HG03025 (cell line): ENCODE measurements at regions not wholly inside any gene's neighbourhood (a gene's known extent, or its start where the extent isn't known, plus 50 kb on each side); places are given as distances from the start of the nearest gene placed in this dataset.

Source experiments
- ATAC-seq: cut with Tn5 transposase; IDR thresholded peaks from one replicate; pipeline ENCODE4 v1.9.1; 2021; ENCODE audit warnings: mild to moderate bottlenecking, moderate library complexity; ENCODE audit not compliant: unreplicated experiment, low FRiP score

DNA sequence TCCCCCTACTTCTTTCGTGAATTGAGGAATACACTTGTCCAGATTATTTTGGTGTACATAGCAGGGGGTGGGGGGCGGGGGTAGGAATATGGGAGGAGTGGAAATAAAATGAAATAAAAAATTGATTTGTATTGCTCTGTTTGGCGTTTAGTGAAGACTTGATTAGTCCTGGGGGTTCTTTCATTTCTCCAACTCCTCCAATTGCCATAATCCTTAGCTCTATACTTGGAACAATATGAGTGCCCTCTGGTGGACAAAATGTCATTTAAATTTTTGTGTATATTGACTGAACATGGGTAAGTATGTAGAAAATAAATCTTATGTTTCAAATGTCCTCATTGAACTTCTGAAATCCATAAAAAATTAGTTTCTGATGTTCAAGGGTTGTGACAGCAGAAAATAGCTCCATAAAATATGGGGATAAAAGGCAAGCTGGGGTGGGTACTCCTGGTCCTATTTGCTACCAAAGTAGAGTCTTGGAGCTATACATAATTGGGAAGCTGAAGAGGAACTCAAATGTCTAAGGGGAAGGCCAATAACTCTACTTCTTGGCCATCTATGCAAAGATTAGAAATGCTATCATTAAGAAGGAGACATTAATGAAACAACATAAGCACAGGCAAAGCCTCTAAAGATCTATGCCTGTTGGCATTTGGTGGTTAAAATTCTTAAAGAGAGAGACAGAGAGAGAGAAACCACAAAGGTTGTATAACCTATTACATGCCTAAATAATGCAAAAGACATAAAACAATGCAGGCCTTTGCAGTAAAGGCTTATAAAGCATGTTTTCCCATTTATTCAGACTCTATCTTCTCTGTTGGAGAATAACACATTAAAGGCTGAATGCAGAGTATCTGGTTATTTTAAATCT is 421.6 kb downstream of the METTL15 start:
- ATAC-seq = no peak

DNA sequence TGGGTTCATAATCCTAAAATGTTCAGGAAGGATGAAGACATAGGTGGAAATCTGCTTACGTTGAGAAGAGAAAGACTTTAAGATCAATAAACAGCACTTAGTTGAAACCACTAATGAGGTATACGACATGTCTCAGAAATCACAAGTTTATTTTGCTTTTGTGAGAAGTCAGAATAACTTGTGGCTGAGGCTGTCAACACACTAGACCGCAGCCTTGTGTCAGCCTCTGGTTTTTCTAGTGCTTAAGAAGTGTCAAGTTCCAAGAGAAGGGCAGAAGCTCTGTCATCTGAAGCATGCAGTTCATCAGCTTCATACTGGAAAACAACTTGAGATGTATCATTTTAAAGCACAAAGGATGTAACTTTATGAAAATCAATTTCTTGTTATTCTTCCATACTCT is 420.9 kb downstream of the METTL15 start:
- no peak for ATAC-seq

DNA sequence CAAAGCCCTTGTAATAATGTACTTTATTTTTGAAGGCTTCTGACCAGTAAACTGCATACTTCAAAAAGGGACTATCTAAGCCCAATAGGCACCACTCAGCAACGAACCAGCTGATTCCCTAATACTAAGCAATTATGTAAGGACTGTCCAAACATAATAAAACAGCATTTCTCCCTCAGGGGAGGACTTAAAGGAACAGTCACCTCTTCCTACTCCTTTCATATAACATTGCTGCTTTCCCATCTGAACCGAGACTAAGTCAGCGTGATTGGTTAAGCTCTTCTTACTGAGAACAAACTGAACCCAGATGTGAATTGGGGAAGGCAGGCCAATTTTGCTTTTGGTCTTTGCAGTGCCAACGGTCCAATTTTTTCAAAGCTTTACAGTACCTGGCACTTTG is 420.0 kb downstream of the METTL15 start:
- no peak for ATAC-seq

DNA sequence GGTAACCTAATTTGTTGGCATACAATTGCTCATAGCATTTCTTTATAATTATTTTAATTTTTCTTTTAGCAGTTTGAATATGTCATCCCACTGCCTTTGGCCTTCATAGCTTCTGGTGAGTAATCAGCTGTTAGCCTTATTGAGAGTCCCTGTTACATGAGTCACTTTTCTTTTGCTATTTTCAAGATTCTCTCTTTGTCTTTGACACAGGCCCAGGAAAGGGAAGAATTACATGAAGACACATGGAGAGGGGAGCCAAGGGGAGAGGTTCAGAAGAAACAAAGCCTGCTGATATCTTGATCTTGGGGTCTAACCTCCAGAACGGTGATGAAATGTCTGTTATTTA is 418.2 kb downstream of the METTL15 start:
- ATAC-seq = no peak

DNA sequence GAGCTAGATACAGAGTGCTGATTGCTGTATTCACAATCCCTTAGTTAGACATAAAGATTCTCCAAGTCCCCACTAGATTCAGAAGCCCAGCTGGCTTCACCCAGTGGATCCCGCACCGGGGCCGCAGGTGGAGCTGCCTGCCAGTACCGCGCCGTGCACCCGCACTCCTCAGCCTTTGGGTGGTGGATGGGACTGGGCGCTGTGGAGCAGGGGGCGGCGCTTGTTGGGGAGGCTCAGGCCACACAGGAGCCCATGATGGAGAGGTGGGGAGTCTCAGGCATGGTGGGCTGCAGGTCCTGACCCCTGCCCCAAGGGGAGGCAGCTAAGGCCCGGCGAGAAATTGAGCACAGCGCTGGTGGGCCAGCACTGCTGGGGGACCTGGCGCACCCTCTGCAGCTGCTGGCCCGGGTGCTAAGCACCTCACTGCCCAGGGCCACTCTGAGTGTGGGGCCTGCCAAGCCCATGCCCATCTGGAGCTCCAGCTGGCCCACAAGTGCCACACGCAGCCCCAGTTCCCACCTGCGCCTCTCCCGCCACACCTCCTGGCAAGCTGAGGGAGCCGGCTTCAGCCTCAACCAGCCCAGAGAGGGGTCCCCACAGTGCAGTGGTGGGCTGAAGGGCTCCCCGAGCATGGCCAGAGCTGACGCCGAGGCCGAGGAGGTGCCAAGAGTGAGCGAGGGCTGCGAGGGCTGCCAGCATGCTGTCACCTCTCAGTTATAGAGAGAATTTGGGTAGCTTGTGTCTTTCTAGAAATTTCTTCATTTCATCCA is 417.6 kb downstream of the METTL15 start:
- no peak for ATAC-seq

DNA sequence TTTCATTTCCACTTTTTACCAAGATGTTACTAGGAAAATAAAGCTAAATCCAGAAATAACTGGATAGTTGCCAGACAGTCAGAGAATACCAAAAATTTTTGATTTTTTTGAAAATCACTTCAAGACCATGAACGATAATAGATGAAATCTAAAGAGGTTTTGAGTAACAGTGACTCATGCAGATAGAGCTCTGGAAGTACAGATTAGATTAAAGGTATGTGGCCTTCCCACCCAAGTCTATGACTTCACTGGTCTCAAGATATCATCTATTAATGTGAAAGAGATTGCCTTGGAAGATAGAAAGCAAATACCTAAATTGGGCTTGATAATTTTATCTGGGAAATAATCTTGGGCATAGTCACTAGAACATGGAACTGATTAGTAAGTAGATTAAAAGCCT is 415.9 kb downstream of the METTL15 start:
- no peak for ATAC-seq

DNA sequence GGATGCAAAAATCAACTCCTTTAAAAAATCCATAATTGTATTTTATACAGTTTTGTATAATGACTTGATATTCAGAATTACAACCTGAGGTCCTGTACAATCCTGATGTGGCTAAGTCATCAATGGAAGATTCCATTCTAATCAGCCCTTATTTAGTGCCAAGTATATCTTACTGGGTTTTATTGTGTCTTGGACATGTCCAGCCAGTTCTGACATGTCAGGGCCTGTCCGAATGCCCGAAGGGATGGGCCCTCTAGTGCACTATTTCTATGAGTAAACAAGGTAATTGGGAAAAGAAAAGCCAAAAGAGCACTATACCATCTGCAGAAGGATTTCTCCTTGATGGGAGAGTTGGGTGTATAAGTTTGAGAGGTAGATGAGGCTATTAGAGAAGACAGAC is 412.9 kb downstream of the METTL15 start:
- no peak for ATAC-seq

DNA sequence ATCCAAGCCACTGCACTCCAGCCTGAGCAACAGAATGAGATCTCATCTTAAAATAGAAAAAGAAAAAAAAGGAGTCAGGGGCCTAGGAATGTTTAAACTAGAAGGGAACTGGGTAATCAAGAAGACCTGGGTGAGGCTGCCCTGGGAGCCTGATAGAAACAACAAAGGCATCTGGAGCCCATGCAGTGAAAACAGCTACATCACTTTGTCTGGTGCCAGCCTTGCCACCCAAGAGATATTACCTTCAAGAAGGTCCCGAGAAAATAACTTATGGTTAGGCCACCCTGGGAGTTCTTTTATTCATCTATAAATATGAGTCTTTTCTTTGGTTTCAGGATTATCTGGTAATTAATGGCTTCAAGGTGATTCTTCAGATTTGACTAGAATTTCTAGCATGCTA is 412.1 kb downstream of the METTL15 start:
- no peak for ATAC-seq

DNA sequence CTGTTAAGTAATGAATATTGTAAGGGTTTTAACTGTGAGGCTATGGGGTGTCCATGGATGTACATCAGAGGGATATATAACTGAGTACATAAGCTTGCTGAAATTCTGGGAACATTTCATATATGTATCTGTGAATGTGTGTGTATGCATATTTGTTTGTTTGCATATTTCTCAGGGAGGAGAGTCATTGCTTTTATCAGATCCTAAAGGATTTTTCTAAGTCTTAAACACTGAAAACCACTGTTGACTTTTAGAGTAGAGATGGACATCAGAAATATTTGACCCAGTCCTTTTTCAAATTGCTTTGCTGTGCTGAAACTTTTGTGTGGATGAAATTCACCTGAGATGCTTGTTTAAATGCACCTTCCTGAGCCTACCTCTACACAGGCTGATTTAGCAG is 410.6 kb downstream of the METTL15 start:
- ATAC-seq = no peak

DNA sequence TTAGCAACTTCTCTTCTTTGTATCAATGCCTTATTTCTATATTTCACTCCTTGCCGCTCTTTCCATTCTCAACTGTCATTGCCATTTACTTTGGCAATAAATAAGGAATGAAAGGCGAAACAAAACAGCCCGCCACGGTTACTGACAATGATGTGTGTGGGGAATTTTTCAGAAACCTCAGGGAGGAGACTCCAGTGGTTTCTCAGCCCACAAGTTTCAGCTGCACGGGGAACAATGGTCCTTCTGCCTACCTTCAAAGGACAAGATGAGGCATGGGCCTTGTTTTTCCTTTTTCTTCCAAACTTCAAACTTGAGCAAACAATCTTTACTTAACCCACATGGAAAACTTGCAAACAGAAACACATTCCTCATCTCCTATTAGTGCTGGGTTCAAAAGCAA is 409.4 kb downstream of the METTL15 start:
- no peak for ATAC-seq

DNA sequence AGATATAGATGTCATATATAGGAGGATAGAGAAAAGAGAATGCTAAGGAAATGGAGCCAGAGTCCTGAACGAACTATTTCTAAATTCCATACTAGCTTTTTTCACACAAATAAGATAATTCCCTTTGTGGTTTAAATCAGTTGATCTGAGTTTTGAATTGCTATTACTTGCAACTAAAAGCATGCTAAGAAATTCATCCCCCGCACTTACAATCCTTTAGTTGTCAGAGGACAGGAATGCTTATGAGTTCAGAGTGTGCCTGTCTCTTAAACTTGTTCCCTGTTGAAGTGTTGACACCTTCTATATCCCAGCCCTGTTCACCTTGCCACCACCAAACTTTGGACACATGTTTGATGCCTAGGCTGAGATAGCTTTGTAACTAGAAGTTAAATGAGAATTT is 406.2 kb downstream of the METTL15 start:
- no peak for ATAC-seq

DNA sequence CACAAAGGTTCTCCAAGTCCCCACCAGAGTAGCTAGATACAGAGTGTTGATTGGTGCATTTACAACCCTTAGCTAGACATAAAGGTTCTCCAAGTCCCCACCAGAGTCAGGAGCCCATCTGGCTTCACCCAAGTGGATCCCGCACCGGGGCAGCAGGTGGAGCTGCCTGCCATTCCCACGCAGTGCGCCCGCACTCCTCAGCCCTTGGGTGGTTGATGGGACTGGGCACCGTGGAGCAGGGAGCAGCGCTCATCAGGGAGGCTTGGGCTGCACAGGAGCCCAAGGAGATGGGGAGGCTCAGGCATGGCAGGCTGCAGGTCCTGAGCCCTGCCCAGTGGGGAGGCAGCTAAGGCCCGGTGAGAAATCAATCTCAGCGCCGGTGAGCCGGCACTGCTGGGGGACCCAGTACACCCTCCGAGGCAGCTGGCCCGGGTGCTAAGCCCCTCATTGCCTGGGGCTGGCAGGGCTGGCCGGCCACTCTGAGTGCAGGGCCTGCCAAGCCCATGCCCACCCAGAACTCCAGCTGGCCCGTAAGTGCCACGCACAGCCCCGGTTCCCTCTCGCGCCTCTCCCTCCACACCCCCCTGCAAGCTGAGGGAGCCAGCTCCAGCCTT is 404.1 kb downstream of the METTL15 start:
- no peak for ATAC-seq

DNA sequence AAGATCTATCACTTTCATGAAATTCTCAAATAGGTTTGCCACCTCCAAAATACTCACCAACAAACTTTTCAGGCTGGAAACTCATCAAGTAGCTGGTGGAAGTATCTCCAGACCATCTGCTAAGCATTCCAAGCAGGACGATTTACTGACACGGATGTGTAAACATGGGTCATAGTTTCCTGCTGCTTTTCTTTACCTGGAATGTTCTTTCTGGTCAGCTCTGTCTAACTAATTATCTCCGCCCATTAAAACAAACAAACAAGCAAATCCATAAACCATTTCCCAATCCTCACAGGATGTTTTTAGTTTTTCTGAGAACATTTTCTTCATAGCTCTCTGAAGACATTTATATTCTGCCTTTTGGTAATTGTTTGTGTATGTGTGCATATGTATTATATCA is 397.0 kb downstream of the METTL15 start:
- no peak for ATAC-seq

DNA sequence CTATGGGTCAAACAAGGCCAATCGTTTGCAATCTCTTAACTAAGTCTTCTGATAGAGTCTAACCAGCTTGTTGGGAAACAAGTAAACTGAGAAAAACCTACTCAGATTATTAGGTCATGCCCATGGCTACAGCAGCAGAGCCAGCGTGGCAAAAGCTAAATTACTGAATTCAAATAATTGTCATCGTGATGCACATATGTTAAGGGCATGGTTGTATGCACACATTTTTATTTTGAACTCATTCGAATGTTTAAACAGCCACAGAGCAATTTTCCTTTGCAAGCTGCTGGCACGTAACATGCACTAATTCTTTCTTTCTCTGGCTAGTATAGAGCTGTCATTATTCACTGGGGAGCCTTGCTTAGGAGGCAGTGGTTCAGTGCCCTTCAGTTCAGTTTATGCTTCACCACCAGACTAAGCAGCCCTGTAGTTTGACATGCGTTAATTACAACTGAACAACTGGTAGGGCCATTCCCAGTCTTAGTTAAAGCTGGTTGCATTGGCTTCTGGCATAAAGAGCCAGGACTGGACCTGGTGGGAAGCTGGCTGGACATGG is 396.4 kb downstream of the METTL15 start:
- ATAC-seq = no peak

DNA sequence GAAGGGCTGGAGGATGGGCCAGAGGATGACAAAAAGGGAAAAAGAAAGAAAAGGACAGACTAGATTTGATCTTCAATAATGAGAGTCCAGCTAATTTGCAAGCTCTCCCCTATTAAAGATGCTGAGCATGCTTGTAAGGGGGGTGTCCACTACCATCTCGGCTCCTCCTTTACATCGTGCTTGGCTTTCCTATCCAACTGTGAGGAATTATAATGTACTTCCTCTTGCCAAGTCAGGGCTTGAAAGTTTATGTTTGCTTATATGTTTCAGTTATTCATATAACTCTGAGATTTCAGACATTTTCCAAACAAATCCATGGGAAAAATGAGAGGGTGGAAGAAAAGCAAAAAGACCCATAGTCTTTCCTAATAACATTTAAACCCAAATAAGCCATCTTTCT is 387.1 kb downstream of the METTL15 start:
- ATAC-seq = no peak

DNA sequence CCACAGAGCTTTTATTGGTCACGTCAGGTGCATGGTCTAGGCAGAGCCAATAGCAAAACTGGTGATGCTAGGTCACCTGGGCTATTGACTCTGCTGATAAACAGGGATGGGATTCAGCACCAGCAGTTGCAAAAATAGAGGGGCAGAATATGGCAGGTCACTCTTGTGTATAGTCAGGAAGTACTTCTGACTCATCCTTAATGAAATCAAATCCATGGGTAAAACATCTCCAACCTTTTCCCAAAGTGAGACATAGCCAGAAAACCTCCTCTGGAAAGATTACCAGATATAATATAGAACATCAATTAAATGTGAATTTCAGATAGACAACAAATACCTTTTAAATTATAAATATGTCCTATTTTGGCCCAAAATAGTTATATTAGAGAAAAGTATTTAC is 383.2 kb downstream of the METTL15 start:
- no peak for ATAC-seq

DNA sequence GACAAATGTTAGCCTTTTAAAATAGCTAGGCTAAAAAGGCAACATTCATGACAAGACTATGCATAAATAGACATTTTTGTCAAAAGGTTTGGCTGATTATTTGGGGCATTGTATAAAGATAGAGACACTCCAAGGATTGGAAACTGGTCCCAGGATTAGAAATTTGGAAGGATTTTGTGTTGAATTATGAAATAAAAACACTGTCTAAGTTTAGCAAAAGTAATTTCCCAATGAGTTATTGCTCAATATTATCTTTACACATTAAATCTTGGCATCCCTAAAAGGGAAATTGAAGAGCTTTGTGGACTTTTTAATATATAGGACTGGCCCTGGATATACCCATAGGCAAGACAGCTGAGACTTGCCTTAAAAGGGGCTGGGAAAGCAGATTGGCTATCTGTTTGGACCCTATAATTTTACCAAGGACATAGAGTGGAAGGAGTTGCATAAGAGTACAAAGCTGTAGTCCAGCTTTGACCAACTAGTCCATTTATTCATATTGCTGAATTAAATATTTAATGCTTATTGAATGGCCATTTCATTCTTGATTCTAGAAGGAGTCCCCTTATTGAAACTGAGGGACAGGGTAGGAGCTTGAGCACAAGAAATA is 382.7 kb downstream of the METTL15 start:
- ATAC-seq = no peak

DNA sequence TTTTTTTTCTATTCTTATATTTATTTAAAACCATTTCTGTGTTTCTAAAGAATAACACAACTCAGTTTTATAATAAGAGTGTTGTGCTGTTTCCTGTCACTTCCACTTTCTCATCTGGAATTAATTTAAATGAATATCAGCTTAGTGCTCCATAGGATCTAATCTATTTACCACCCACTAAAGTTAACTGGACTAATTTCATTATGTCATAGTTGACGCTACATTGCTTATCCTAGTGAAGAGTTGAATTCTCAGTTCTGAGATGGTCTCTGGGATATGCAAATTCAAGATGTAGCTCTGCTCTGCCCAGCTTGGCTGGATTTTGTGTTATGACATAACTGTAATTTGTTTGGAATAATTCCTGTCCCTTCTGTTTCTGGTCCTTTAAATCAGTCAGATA is 380.1 kb downstream of the METTL15 start:
- no peak for ATAC-seq

DNA sequence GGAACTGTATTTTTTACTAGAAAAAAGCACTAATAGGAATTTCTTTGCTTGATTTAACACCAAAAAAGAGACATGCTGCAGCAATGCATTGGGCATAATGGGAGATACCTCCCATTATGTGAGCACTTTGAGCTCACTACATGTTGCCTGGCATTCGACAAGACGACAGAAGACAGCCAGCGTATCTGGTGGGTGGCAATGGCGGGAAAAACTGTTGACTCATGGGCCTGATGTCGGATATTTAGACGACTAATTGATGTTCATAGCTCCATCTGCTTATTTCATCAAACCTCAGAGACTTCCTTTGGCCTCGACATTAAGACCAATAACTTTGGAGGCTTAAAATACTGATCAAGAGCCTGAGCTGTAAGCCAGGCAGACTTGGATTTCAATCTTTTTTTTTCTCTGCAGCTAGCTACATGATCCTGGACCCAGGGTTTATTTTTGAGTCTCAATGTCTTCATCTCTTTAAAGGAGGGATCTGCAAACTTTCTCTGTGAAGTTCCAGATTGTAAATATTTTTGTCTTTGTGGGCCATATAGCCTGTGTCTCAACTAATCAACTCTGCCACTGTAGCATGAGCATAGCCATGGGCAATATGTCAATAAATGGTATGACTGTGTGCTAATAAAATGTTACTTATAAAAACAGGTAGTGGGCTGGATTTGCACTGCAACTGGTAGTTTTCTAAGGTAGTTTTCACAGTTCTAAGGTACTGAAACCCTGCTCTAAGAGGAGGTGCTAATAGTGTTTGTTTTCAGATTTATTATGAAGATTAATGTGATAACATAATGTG is 375.1 kb downstream of the METTL15 start:
- no peak for ATAC-seq

DNA sequence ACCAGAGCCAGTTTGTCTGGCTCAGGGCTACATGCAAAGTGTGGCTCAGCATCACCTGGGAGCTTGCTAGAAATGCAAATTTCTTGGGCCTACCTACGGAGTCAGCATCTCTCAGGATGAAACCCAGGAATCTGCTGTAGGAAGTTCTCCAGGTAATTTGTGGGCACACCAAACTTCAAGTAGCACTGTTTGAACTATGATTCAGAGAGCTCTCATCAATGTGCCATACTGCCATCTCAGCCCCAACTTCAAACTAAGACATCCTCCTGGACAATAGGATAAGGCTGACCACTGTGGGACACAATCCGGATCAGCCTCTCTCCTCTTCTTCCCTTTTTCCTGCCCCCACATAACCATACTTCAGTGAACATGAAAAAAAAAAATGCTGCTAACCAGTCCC is 374.5 kb downstream of the METTL15 start:
- ATAC-seq = no peak
